ENCODE measurements at regions not wholly inside any gene's neighbourhood (a gene's known extent, or its start where the extent isn't known, plus 50 kb on each side); places are given as distances from the start of the nearest gene placed in this dataset.

DNA sequence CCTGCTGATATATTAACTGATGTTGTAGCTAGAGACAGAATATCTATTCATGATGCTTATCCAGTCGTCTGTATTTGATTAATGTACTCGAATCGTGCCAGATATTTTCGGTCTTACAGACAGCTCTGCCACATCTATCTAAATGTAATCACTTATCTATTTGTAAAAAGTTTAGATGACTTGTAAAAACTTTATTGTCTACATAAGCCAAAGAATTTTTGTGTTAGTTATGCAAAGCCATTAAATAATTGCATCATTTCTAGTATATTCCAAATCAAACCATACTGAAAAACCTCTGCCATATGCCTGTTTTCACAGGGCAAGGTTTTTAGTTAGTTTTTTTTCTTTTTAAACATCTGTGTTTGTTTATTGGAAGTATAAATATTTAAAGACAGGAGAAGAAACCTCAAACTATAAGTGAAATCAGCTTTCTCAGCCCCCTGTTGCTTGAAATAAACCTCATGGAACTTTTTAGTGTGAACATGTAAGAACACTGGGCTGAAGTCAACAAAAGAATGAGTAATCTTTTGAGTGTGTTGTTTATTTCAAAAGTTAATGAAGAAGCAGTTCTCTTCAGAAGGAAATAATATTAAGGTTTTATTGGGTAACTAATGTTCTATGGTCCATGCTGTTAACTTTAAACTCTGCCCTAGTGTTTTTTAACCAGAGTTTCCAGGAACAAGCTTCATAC is 657.6 kb upstream of the SYT4 start:
- DNase-seq (ENCODE audit: low spot score): no peak
- in situ Hi-C loops (cut with MboI; ENCODE audit: low sequenced_read_pairs, unreplicated experiment): no loop called here
- TF ChIP-seq, protein P1, sequence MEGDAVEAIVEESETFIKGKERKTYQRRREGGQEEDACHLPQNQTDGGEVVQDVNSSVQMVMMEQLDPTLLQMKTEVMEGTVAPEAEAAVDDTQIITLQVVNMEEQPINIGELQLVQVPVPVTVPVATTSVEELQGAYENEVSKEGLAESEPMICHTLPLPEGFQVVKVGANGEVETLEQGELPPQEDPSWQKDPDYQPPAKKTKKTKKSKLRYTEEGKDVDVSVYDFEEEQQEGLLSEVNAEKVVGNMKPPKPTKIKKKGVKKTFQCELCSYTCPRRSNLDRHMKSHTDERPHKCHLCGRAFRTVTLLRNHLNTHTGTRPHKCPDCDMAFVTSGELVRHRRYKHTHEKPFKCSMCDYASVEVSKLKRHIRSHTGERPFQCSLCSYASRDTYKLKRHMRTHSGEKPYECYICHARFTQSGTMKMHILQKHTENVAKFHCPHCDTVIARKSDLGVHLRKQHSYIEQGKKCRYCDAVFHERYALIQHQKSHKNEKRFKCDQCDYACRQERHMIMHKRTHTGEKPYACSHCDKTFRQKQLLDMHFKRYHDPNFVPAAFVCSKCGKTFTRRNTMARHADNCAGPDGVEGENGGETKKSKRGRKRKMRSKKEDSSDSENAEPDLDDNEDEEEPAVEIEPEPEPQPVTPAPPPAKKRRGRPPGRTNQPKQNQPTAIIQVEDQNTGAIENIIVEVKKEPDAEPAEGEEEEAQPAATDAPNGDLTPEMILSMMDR (IDR thresholded peaks at IDR 0.05; ENCODE audit: borderline replicate concordance, control extremely low read depth, extremely low read depth, insufficient read depth, missing control alignments): no peak

DNA sequence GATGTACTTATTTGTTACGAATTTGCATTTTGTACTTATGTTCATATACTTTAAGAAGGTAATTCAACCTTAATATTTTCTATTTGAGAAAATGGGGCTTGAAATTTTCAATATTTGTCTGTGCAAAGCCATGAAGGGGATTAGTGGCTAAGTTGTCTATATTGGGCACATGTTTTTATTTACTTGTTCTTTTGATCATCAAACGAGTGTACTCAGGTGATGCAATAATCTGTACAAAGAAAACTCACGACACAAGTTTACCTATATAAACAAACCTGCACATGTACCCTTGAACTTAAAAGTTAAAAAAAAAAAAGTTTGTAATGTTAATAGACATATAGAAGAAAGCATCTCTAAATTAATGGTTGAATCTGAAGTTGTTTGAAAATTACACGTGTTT is 658.9 kb upstream of the SYT4 start:
- no peak for DNase-seq (ENCODE audit: low spot score)
- in situ Hi-C loops (cut with MboI; ENCODE audit: low sequenced_read_pairs, unreplicated experiment): no loop called here
- TF ChIP-seq, protein P1 (IDR thresholded peaks at IDR 0.05; ENCODE audit: borderline replicate concordance, control extremely low read depth, extremely low read depth, insufficient read depth, missing control alignments): no peak

DNA sequence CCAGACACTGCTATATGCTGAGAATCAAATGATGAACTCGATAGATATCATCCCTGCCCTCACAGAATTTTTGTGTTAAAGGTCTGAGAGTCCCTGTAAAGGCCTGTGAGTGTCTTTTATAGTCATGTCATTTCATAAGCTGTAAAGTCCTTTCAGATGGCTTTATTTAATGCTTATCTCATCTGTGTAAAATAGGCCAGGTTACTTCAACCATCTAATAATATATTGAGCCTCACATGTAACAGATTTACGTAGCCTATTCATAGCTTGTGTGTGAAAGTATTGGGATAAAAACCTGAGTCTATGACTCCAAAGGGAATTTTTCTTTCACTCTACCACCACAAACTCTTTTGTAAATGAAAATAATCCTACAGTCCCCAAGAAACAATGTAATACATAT is 672.0 kb upstream of the SYT4 start:
- TF ChIP-seq, protein P1 (IDR thresholded peaks at IDR 0.05; ENCODE audit: borderline replicate concordance, control extremely low read depth, extremely low read depth, insufficient read depth, missing control alignments): no peak
- DNase-seq (ENCODE audit: low spot score): no peak
- in situ Hi-C loops (cut with MboI; ENCODE audit: low sequenced_read_pairs, unreplicated experiment): no loop called here

DNA sequence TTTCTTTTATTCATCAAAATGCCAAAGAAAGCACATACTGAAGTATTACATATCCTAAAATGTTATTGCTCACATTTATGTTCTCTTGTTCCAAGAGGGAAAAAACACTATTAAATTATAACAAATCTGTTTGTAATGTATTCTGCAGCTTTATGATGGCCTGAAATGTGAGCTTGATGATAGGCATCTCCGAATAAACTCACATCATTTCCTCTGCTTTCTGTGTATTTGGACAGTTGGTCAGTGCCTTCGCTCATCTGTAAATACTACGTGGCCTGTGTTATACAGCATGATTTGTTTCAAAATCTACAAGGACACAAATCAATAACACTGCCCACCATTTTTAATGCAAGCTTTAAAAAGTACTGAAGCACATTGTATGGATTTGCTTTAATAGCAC is 672.8 kb upstream of the SYT4 start:
- in situ Hi-C loops (cut with MboI; ENCODE audit: low sequenced_read_pairs, unreplicated experiment): no loop called here
- no peak for DNase-seq (ENCODE audit: low spot score)
- TF ChIP-seq, protein P1 (IDR thresholded peaks at IDR 0.05; ENCODE audit: borderline replicate concordance, control extremely low read depth, extremely low read depth, insufficient read depth, missing control alignments): no peak

DNA sequence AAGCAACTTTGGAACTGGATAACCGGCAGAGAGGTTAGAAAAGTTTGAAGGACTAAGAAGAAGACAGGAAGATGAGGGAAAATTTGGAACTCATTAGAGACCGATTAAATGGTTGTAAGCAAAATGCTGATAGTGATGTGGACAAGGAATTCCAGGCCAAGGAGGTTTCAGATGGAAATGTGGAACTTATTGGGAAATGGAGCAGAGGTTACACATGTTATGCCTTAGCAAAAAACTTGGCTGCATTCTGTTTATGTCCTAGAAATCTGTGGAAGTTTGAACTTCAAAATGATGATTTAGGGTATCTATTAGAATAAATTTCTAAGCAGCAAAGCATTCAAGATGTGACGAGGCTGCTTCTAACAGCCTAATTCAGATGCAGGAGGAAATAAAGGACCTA is 675.1 kb upstream of the SYT4 start:
- in situ Hi-C loops (cut with MboI; ENCODE audit: low sequenced_read_pairs, unreplicated experiment): no loop called here
- TF ChIP-seq, protein P1 (IDR thresholded peaks at IDR 0.05; ENCODE audit: borderline replicate concordance, control extremely low read depth, extremely low read depth, insufficient read depth, missing control alignments): no peak
- no peak for DNase-seq (ENCODE audit: low spot score)

DNA sequence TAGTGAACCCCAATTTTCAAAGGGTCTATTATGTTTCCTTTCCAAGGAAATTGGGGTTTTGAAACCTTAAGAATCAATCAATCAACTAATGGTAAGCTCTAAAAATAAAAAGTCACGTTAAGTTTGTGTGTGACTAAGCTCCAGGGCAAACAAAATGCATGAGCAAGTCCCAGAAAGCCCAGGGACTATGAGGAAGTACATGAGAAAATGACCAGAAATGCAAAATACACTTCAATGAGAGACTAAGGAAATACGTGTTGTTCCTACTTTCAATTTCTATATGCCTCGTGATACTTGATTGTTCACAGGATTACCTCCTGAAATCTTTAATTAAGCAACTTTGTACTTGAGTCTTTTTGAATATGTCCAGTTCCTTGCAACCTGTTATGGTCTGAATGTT is 684.4 kb upstream of the SYT4 start:
- DNase-seq (ENCODE audit: low spot score): no peak
- TF ChIP-seq, protein P1 (IDR thresholded peaks at IDR 0.05; ENCODE audit: borderline replicate concordance, control extremely low read depth, extremely low read depth, insufficient read depth, missing control alignments): no peak
- in situ Hi-C loops (cut with MboI; ENCODE audit: low sequenced_read_pairs, unreplicated experiment): no loop called here
